Endothelial cell (in vitro differentiated cells): ENCODE measurements at regions not wholly inside any gene's neighbourhood (a gene's known extent, or its start where the extent isn't known, plus 50 kb on each side); places are given as distances from the start of the nearest gene placed in this dataset.

Source experiments
- DNase-seq: peaks from one replicate; pipeline ENCODE4 v3.0.0; 2021; ENCODE audit warnings: low spot score
- H3K27ac Mint-ChIP-seq: one replicate; pipeline ENCODE4 v1.8.0; 2021; ENCODE audit warnings: mixed read lengths, inconsistent platforms; ENCODE audit not compliant: unreplicated experiment
- H3K27me3 Mint-ChIP-seq: one replicate; pipeline ENCODE4 v1.8.0; 2021; ENCODE audit warnings: mild to moderate bottlenecking, moderate library complexity, mixed read lengths, inconsistent platforms; ENCODE audit not compliant: unreplicated experiment
- H3K36me3 Mint-ChIP-seq: one replicate; pipeline ENCODE4 v1.8.0; 2021; ENCODE audit warnings: mild to moderate bottlenecking, low read depth, mixed read lengths, inconsistent platforms; ENCODE audit not compliant: unreplicated experiment
- H3K4me1 Mint-ChIP-seq: one replicate; pipeline ENCODE4 v1.8.0; 2021; ENCODE audit warnings: mild to moderate bottlenecking, mixed read lengths, inconsistent platforms; ENCODE audit not compliant: unreplicated experiment
- H3K4me3 Mint-ChIP-seq: one replicate; pipeline ENCODE4 v1.8.0; 2021; ENCODE audit warnings: mild to moderate bottlenecking, mixed read lengths, inconsistent platforms; ENCODE audit not compliant: unreplicated experiment
- H3K9me3 Mint-ChIP-seq: one replicate; pipeline ENCODE4 v1.8.0; 2021; ENCODE audit warnings: mixed read lengths, inconsistent platforms; ENCODE audit not compliant: unreplicated experiment
- CTCF ChIP-seq: fragments of 200-600 bp; sonication (generic); IDR thresholded peaks from one replicate; pipeline ENCODE4 v1.5.0; 2021; ENCODE audit warnings: antibody characterized with exemption; ENCODE audit not compliant: unreplicated experiment

GRCh38 chr4:84381759-84382158, 117.3 kb downstream of the NKX6-1 start:
- TF ChIP-seq CTCF = no peak
- Mint-ChIP-seq H3K9me3 (no peaks in the 10 kb centered on the region), H3K27me3 (peaks cover 3% of the 10 kb centered on the region), H3K4me3 (no peak overlapping the region), H3K36me3 (no peaks in the 10 kb centered on the region), H3K4me1 (peaks cover 3% of the 10 kb centered on the region), H3K27ac (no peak overlapping the region)
- DNase-seq = no peak

- peaks cover 3% of the 10 kb centered on the region for H3K27me3 Mint-ChIP-seq
- H3K4me1 Mint-ChIP-seq = peaks cover 3% of the 10 kb centered on the region
- no peaks in the 10 kb centered on the region for H3K9me3 Mint-ChIP-seq
- DNase-seq = no peak
- TF ChIP-seq CTCF = no peak
- no peak overlapping the region for H3K27ac Mint-ChIP-seq
- H3K36me3 Mint-ChIP-seq = no peaks in the 10 kb centered on the region
- H3K4me3 Mint-ChIP-seq = no peak overlapping the region
These were observed 119.0 kb downstream of the NKX6-1 start for GRCh38 chr4:84379917-84380641.

- H3K27me3 Mint-ChIP-seq = peaks cover 3% of the 10 kb centered on the region
- H3K27ac Mint-ChIP-seq = no peak overlapping the region
- H3K9me3 Mint-ChIP-seq = no peaks in the 10 kb centered on the region
- H3K36me3 Mint-ChIP-seq = no peaks in the 10 kb centered on the region
- H3K4me3 Mint-ChIP-seq = no peak overlapping the region
- H3K4me1 Mint-ChIP-seq = peaks cover 3% of the 10 kb centered on the region
- DNase-seq = no peak
- TF ChIP-seq CTCF = no peak
These were observed 120.1 kb downstream of the NKX6-1 start for GRCh38 chr4:84378983-84379382.

- no peak for TF ChIP-seq CTCF
- H3K36me3 Mint-ChIP-seq = no peaks in the 10 kb centered on the region
- peaks cover 3% of the 10 kb centered on the region for H3K27me3 Mint-ChIP-seq
- H3K4me3 Mint-ChIP-seq = no peak overlapping the region
- H3K4me1 Mint-ChIP-seq = peaks cover 3% of the 10 kb centered on the region
- H3K9me3 Mint-ChIP-seq = no peaks in the 10 kb centered on the region
- no peak overlapping the region for H3K27ac Mint-ChIP-seq
- DNase-seq = no peak
These were observed 120.7 kb downstream of the NKX6-1 start for GRCh38 chr4:84378356-84378755.

- Mint-ChIP-seq H3K4me1 (peaks cover 5% of the 10 kb centered on the region), H3K9me3 (no peaks in the 10 kb centered on the region), H3K27me3 (no peaks in the 10 kb centered on the region), H3K4me3 (no peak overlapping the region), H3K36me3 (no peaks in the 10 kb centered on the region), H3K27ac (no peak overlapping the region)
- no peak for TF ChIP-seq CTCF
- DNase-seq = no peak
These were observed 132.2 kb downstream of the NKX6-1 start for GRCh38 chr4:84366907-84367306.
